ENCODE measurements at regions not wholly inside any gene's neighbourhood (a gene's known extent, or its start where the extent isn't known, plus 50 kb on each side); places are given as distances from the start of the nearest gene placed in this dataset.

DNA sequence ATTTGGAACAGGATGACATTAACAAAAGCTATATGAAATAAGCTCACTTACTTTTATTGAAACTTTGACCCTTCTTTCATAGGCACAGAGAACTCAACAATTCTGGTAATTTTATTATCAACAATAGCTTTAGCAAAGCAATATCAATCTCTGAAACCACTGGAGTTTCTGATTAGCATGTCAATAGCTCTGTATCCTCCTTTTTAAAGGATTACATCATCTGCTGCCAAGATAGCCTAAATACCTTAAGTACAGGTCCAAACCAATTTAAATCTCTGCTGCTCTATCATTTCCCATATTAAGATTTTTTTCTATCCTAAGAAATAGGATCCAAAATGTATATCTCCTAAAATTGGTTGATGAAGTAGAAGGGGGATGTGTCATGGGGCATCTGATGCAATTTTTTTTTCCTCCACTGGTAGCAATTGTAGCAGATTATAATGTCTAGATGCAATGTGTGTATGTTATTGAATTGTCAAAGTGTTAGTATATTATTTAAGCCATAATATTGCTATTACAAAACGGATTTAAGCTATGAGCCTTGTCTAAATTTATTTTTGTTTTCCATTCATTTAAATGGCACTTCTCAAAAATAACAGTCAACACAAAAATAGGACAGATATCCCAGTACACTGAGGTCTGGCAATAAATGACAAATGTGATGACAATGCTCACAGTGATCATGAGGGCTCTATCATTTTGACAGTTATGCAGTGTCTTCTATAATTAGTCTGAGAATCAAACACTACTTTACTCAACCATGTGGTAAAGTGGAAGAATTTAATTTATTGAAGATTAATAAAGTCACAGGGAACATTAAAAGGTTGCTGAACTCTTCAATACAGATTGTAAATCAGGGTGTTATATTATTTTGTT, 328.4 kb downstream of the CDH7 start:
- no peaks in the 10 kb centered on the region for H3K36me3 ChIP-seq

DNA sequence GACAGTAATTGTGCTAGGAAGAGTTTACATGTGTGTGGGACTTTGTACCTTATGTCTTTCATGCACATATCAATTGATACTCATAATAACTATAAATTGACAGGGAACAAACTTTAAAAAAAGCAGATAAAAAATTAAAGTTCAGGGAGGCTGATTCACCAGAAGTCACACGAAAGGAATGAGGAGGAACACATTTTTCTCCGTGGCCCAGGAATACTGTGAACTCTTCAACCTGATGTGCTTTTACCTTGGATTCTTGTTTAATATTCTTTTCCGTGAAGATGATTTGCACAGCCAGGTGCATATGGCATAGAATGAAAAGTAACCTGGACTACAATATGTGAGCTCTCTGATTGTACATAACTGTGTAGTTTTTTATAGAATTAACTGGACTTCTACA, 326.3 kb downstream of the CDH7 start:
- no peak overlapping the region for H3K4me3 ChIP-seq
- no peak for TF ChIP-seq POLR2A (IDR thresholded peaks at IDR 0.05)
- no peak for TF ChIP-seq POLR2AphosphoS5 (IDR thresholded peaks at IDR 0.05)
- TF ChIP-seq, protein P1, sequence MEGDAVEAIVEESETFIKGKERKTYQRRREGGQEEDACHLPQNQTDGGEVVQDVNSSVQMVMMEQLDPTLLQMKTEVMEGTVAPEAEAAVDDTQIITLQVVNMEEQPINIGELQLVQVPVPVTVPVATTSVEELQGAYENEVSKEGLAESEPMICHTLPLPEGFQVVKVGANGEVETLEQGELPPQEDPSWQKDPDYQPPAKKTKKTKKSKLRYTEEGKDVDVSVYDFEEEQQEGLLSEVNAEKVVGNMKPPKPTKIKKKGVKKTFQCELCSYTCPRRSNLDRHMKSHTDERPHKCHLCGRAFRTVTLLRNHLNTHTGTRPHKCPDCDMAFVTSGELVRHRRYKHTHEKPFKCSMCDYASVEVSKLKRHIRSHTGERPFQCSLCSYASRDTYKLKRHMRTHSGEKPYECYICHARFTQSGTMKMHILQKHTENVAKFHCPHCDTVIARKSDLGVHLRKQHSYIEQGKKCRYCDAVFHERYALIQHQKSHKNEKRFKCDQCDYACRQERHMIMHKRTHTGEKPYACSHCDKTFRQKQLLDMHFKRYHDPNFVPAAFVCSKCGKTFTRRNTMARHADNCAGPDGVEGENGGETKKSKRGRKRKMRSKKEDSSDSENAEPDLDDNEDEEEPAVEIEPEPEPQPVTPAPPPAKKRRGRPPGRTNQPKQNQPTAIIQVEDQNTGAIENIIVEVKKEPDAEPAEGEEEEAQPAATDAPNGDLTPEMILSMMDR (IDR thresholded peaks at IDR 0.05): no peak
- no peaks in the 10 kb centered on the region for H3K4me1 ChIP-seq
- H3K9me3 ChIP-seq: peaks cover 0 to 9% of the 10 kb centered on the region in 2 donors
- no peaks in the 10 kb centered on the region for H3K36me3 ChIP-seq
- no peaks in the 10 kb centered on the region for H3K27me3 ChIP-seq
- H3K27ac ChIP-seq: no peak overlapping the region
- intact Hi-C loops (cut with DNase I; ENCODE audit: low total_unique reads): no loop called here
- no peak for DNase-seq (ENCODE audit: low spot score in 2 of 2)

More for the DNA sequence above, 328.4 kb downstream of the CDH7 start:
- TF ChIP-seq POLR2AphosphoS5 (IDR thresholded peaks at IDR 0.05) (no peak), POLR2A (IDR thresholded peaks at IDR 0.05) (no peak)
- TF ChIP-seq, protein P1 (IDR thresholded peaks at IDR 0.05): no peak
- no peaks in the 10 kb centered on the region for H3K27me3 ChIP-seq
- intact Hi-C loops (cut with DNase I; ENCODE audit: low total_unique reads): no loop called here
- H3K9me3 ChIP-seq: peaks cover 0 to under 1% of the 10 kb centered on the region in 2 donors
- no peaks in the 10 kb centered on the region for H3K4me1 ChIP-seq
- DNase-seq (ENCODE audit: low spot score in 2 of 2): no peak
- H3K4me3 ChIP-seq: no peak overlapping the region
- no peak overlapping the region for H3K27ac ChIP-seq

DNA sequence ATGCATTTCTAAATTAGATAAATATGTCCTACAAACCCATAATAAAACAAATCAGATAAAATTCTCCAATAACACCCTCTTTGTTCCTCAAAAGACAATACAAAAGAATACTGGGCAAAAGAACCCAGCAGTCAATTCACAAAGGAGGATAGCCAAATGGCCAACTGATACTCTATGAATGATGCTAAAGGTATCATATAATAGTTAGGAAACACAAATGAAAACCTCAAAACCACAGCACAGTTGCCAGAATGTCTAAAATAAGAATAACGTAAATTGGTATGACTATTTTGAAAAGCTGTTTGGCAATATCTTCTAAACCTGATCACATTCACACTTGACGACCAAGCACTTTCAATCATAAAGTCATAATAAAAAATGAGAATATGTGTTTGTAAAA, 315.4 kb downstream of the CDH7 start:
- H3K27me3 ChIP-seq: no peaks in the 10 kb centered on the region
- no peak for DNase-seq (ENCODE audit: low spot score in 2 of 2)
- TF ChIP-seq POLR2AphosphoS5 (IDR thresholded peaks at IDR 0.05) (no peak), POLR2A (IDR thresholded peaks at IDR 0.05) (no peak)
- TF ChIP-seq, protein P1 (IDR thresholded peaks at IDR 0.05): no peak
- H3K27ac ChIP-seq: no peak overlapping the region
- intact Hi-C loops (cut with DNase I; ENCODE audit: low total_unique reads): no loop called here
- H3K36me3 ChIP-seq: no peaks in the 10 kb centered on the region
- no peak overlapping the region for H3K4me3 ChIP-seq
- H3K4me1 ChIP-seq: no peaks in the 10 kb centered on the region
- H3K9me3 ChIP-seq: no peaks in the 10 kb centered on the region

DNA sequence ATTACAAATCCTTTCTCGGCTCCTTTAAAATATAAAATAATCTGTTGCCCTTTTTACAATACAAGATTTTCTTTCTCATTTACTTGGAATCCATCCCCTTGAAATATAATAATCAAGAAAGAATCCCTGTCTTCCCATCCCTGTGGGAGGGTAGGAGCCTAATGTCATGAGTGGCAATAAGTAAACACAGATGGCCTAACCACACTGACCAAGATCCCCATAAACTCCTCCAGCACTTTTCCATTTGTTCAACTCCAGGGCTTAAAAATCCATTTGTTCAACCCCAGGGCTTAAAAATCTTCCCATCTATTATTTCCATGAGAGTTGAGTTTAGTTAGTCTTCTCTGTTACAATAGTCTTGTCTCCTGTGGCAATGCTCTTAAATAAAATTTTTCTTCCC, 297.6 kb downstream of the CDH7 start:
- TF ChIP-seq, protein P1 (IDR thresholded peaks at IDR 0.05): no peak
- no peak for TF ChIP-seq POLR2AphosphoS5 (IDR thresholded peaks at IDR 0.05)
- no peak for TF ChIP-seq POLR2A (IDR thresholded peaks at IDR 0.05)
- DNase-seq (ENCODE audit: low spot score in 2 of 2): no peak
- no peaks in the 10 kb centered on the region for H3K9me3 ChIP-seq
- H3K4me1 ChIP-seq: no peaks in the 10 kb centered on the region
- no peak overlapping the region for H3K27ac ChIP-seq
- no peaks in the 10 kb centered on the region for H3K27me3 ChIP-seq
- intact Hi-C loops (cut with DNase I; ENCODE audit: low total_unique reads): no loop called here
- no peaks in the 10 kb centered on the region for H3K36me3 ChIP-seq
- no peak overlapping the region for H3K4me3 ChIP-seq

DNA sequence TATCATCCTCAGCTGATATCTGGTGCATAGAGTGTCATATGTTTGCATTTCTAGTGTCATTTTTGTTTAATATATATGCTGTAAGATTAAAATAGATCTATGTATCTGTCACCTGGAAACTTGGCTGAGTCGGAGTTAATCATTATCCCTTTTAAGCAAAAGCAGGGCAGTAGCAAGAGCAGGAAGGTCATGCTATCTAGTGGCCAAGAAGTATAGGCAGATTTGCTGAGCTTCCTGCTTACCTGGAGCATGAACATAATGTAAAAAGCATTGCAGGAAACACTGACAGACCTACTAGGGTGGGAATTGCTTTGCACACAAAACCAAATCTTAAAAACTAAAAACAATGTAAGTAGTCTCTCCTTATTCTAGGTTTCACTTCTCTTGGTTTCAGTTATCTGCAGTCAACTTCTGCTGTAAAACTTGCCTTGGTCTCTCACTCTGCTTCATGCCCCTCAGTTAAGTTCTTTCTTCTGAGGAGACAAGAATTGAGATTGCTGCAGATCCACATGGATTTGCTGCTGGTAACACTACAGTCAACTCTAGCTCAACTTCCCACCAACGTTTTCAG, 295.3 kb downstream of the CDH7 start:
- no peaks in the 10 kb centered on the region for H3K27me3 ChIP-seq
- TF ChIP-seq POLR2A (IDR thresholded peaks at IDR 0.05) (no peak), POLR2AphosphoS5 (IDR thresholded peaks at IDR 0.05) (no peak)
- TF ChIP-seq, protein P1 (IDR thresholded peaks at IDR 0.05): no peak
- intact Hi-C loops (cut with DNase I; ENCODE audit: low total_unique reads): no loop called here
- H3K36me3 ChIP-seq: no peaks in the 10 kb centered on the region
- H3K4me1 ChIP-seq: no peaks in the 10 kb centered on the region
- no peak overlapping the region for H3K4me3 ChIP-seq
- H3K27ac ChIP-seq: no peak overlapping the region
- H3K9me3 ChIP-seq: no peaks in the 10 kb centered on the region
- no peak for DNase-seq (ENCODE audit: low spot score in 2 of 2)

Data from breast epithelium (tissue), 4 donors.